ENCODE measurements at regions not wholly inside any gene's neighbourhood (a gene's known extent, or its start where the extent isn't known, plus 50 kb on each side); places are given as distances from the start of the nearest gene placed in this dataset.
A peak's percentile ranks its signal among the peaks of the same experiment; 100 is the strongest.
"Not testable (repeated sequence)": the region's sequence is repeated elsewhere in the genome, so short reads cannot be mapped to it uniquely, and the experiment has no call there.

DNA sequence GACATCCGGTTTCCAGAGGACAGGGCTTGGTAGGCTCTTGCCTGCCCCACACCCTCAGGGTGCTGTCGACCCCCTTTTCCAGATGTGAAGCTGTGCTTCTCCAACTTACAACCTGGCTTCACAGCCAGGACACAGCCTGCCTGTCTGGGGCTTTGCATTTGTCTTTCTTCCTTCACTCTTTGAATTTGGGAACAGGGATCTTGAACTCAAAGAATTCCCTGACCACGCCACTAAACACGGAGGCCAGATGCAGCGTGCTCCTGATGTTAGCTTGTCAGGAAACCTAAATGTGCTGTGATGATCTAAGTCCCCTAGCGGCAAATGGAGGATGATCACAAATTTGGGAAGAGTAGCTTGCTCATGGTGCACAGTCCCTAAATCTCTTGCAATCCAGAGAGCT lies 244.8 kb upstream of the RGMA start:
- Mint-ChIP-seq H3K4me3 (peak overlapping the region; percentile 55), H3K36me3 (ENCODE audit: low read depth) (no peaks in the 10 kb centered on the region), H3K27ac (no peak overlapping the region), H3K27me3 (ENCODE audit: low read depth, poor library complexity) (peaks cover 56% of the 10 kb centered on the region), H3K9me3 (no peaks in the 10 kb centered on the region), H3K4me1 (peaks cover 36% of the 10 kb centered on the region)
- peak; percentile 11 for DNase-seq
- TF ChIP-seq, protein P1, sequence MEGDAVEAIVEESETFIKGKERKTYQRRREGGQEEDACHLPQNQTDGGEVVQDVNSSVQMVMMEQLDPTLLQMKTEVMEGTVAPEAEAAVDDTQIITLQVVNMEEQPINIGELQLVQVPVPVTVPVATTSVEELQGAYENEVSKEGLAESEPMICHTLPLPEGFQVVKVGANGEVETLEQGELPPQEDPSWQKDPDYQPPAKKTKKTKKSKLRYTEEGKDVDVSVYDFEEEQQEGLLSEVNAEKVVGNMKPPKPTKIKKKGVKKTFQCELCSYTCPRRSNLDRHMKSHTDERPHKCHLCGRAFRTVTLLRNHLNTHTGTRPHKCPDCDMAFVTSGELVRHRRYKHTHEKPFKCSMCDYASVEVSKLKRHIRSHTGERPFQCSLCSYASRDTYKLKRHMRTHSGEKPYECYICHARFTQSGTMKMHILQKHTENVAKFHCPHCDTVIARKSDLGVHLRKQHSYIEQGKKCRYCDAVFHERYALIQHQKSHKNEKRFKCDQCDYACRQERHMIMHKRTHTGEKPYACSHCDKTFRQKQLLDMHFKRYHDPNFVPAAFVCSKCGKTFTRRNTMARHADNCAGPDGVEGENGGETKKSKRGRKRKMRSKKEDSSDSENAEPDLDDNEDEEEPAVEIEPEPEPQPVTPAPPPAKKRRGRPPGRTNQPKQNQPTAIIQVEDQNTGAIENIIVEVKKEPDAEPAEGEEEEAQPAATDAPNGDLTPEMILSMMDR (IDR thresholded peaks at IDR 0.05), result peak; percentile 30

DNA sequence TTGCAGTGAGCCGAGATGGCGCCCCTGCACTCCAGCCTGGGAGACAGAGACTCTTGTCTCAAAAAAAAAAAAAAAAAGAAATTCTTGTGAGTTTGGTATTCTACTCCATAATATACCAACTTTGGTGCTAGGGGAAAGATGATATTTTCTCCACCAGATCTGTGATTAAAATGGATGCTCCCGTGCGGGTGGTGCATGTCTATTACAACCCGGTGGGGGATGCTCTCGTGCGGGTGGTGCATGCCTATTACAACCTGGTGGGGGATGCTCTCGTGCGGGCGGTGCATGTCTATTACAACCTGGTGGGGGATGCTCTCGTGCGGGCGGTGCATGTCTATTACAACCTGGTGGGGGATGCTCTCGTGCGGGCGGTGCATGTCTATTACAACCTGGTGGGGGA lies 244.1 kb upstream of the RGMA start:
- H3K27me3 Mint-ChIP-seq (ENCODE audit: low read depth, poor library complexity), result peaks cover 56% of the 10 kb centered on the region
- H3K27ac Mint-ChIP-seq; H3K36me3 Mint-ChIP-seq (ENCODE audit: low read depth); DNase-seq; H3K9me3 Mint-ChIP-seq: not testable (repeated sequence)
- H3K4me3 Mint-ChIP-seq, result peak overlapping the region; percentile 65
- peaks cover 36% of the 10 kb centered on the region for H3K4me1 Mint-ChIP-seq

DNA sequence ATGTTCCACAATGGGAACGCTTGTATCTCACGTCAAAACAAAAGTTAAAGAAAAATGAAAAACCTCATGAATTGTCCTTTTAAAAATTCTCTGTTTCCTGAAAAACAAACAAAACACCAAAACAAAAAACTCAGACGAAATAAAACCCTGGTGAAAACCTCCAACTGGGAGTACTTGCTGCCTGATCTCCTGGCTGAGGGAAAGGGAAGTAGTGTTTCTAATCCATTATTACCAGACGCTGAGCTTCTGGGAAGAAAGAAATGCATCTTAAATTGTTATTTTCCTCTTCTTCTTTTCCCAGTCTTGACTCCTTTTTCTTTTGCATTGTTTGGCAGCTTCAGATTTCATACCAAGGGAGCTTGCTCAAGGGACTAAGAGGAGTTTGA lies 243.2 kb upstream of the RGMA start:
- no peaks in the 10 kb centered on the region for H3K9me3 Mint-ChIP-seq
- no peak overlapping the region for H3K27ac Mint-ChIP-seq
- no peaks in the 10 kb centered on the region for H3K36me3 Mint-ChIP-seq (ENCODE audit: low read depth)
- no peak for DNase-seq
- TF ChIP-seq, protein P1 (IDR thresholded peaks at IDR 0.05), result no peak
- peak overlapping the region; percentile 56 for H3K4me3 Mint-ChIP-seq
- H3K27me3 Mint-ChIP-seq (ENCODE audit: low read depth, poor library complexity), result peaks cover 58% of the 10 kb centered on the region
- H3K4me1 Mint-ChIP-seq, result peaks cover 36% of the 10 kb centered on the region

DNA sequence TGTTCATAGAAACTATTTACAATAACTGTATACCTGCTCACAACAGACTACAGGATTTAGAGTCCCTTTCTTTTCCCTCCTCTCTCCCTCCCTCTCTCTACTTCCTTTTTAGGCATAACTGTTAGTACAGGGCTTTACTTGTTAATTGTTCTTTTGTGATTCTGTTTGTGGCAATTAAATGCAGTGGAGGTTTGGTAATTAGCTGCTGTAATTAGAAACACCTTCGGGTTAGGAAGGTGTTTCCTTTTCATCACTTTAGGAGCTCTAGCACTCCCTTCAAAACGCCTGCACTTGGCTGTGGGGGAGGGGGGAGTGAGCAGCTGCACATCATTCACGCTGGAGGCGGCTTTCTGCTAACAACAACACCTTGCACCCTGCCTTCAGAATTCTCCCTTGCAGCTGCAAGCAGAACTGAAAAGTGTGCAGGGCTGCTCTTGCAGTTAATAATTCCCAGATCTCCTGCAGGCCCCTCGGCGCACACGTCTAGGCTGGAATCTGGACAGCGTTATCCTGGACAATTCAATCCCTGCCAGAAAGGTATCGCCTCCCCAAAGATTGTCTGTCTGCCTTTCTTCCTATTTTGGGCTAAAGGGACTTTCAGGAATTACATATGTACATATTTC lies 242.6 kb upstream of the RGMA start:
- H3K36me3 Mint-ChIP-seq (ENCODE audit: low read depth), result no peaks in the 10 kb centered on the region
- H3K4me1 Mint-ChIP-seq, result peaks cover 36% of the 10 kb centered on the region
- DNase-seq, result peak; percentile 51
- H3K4me3 Mint-ChIP-seq, result peak overlapping the region; percentile 56
- H3K9me3 Mint-ChIP-seq, result no peaks in the 10 kb centered on the region
- peaks cover 58% of the 10 kb centered on the region for H3K27me3 Mint-ChIP-seq (ENCODE audit: low read depth, poor library complexity)
- TF ChIP-seq, protein P1 (IDR thresholded peaks at IDR 0.05), result no peak
- no peak overlapping the region for H3K27ac Mint-ChIP-seq

DNA sequence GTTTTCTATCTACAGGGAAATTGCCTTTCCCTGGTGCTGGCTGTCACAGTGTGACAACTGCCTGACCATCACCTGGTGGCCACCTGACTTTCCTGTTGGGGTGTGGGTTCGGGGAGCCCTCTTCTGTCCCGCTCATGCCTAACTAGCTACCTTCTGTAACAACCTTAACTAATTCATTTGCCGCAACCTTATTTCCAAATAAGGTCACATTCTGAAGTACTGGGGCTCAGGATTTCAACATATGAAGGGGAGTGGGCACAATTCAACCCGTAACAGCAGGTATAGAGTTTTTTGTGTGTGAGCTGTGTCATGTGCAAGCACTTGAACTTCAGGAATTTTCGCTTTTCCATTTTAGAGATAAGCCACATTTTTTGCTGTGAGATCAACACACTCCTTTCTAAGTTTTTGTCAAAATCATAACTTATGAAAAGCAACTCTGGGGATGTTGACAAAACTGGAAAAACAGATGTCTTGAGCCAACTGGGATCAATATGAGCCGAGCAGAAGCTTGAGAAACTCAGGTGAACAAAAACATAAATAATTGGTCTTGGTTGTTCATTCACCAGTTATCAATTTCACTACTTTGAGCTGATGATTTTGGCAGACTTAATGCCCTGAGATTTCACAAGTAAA lies 242.0 kb upstream of the RGMA start:
- Mint-ChIP-seq H3K4me3 (no peak overlapping the region), H3K4me1 (peaks cover 36% of the 10 kb centered on the region), H3K36me3 (ENCODE audit: low read depth) (no peaks in the 10 kb centered on the region), H3K27me3 (ENCODE audit: low read depth, poor library complexity) (peaks cover 55% of the 10 kb centered on the region), H3K9me3 (no peaks in the 10 kb centered on the region), H3K27ac (no peak overlapping the region)
- TF ChIP-seq, protein P1 (IDR thresholded peaks at IDR 0.05), result no peak
- no peak for DNase-seq

DNA sequence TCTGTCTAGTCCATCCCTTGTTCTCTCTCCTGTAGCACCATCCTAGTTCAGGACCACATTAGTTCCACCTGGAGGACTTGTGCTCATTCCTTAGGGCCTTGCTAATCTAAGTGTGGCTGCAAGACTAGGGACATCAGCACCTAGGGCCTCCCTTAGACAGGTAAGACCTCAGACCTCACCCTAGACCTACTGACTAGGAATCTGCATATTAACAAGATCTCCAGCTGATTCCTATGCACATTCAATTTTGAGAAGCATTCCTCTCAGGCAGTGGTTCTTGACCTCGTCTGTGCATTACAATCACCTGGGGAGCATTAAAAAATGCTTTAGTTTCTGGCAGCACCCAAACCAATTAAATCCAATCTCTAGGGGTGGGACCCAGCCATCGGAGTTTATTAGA lies 238.4 kb upstream of the RGMA start:
- peaks cover 16% of the 10 kb centered on the region for H3K4me1 Mint-ChIP-seq
- no peaks in the 10 kb centered on the region for H3K36me3 Mint-ChIP-seq (ENCODE audit: low read depth)
- no peak overlapping the region for H3K4me3 Mint-ChIP-seq
- peaks cover 32% of the 10 kb centered on the region for H3K27me3 Mint-ChIP-seq (ENCODE audit: low read depth, poor library complexity)
- H3K27ac Mint-ChIP-seq, result no peak overlapping the region
- no peak for DNase-seq
- H3K9me3 Mint-ChIP-seq, result no peaks in the 10 kb centered on the region
- TF ChIP-seq, protein P1 (IDR thresholded peaks at IDR 0.05), result no peak

All from nephron progenitor cell (in vitro differentiated cells).